ENCODE measurements at regions not wholly inside any gene's neighbourhood (a gene's known extent, or its start where the extent isn't known, plus 50 kb on each side); places are given as distances from the start of the nearest gene placed in this dataset.

DNA sequence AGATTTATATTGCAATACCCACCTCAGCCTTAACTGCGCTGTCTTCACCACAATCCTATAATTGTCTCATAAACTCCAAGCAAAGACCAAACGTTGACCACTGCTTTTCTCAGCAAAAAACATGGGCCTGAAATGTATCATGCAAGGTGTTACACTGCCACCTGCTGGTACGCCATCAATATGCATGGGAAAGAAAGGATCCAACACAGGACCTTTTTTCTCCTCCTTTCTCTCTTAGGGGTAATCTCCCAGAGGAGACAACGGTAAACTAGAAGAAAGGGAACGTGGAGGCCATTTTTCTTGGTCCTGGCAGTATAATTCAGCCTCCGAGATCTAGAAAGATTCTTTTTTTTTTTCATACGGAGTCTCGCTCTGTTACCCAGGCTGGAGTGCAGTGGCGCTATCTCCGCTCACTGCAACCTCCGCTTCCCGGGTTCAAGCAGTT lies 79.1 kb upstream of the MPP7 start:
- H3K36me3 ChIP-seq (ENCODE audit: control insufficient read depth in 2 of 2, extremely low read depth in 1 of 2, insufficient read depth in 2 of 2, low read length in 2 of 2): no peaks in the 10 kb centered on the region
- no peaks in the 10 kb centered on the region for H3K9me3 ChIP-seq (ENCODE audit: control insufficient read depth, low read depth, low read length)
- H3K27ac ChIP-seq (ENCODE audit: control insufficient read depth, insufficient read depth, low read length): no peak overlapping the region
- no peak overlapping the region for H3K4me2 ChIP-seq (ENCODE audit: control insufficient read depth, extremely low read depth, insufficient read depth, low read depth, low read length)
- no peaks in the 10 kb centered on the region for H3K79me2 ChIP-seq (ENCODE audit: control insufficient read depth, insufficient read depth, low read length)
- DNase-seq (ENCODE audit: low read depth, low spot score) (peak; percentile 54), FAIRE-seq (peak; percentile 95)
- H4K20me1 ChIP-seq (ENCODE audit: control insufficient read depth, extremely low read depth, insufficient read depth, low read length): no peaks in the 10 kb centered on the region
- H3K9ac ChIP-seq (ENCODE audit: control insufficient read depth, extremely low read depth, insufficient read depth, low read length): no peak overlapping the region
- no peaks in the 10 kb centered on the region for H3K9me1 ChIP-seq (ENCODE audit: control insufficient read depth, extremely low read depth, insufficient read depth, low read length)
- TF ChIP-seq CTCF (optimal IDR thresholded peaks at IDR 0.05 in 1 of 3, IDR thresholded peaks at IDR 0.05 in 1 of 3, conservative IDR thresholded peaks at IDR 0.05 in 1 of 3; ENCODE audit: extremely low read depth in 1 of 3, insufficient read depth in 2 of 3, low read length in 3 of 3) (peak; percentile 85 to 93 (median 87)), EZH2 (IDR thresholded peaks at IDR 0.05; ENCODE audit: low read length) (no peak)
- no peak overlapping the region for H3K4me3 ChIP-seq (ENCODE audit: control insufficient read depth in 2 of 3, extremely low read depth in 1 of 3, insufficient read depth in 2 of 3, low read depth in 1 of 3, low read length in 3 of 3)
- H2AFZ ChIP-seq (ENCODE audit: control insufficient read depth, low read length): no peak overlapping the region
- H3K4me1 ChIP-seq (ENCODE audit: control insufficient read depth, extremely low read depth, insufficient read depth, low read length): peaks cover 2% of the 10 kb centered on the region
- no peaks in the 10 kb centered on the region for H3K27me3 ChIP-seq (ENCODE audit: control insufficient read depth, extremely low read depth, insufficient read depth, low read length)
- dilution Hi-C loops (cut with MboI; ENCODE audit: extremely low pct_ligation_motif_present, low sequenced_read_pairs): loop anchor here (25.0 kb wide), 1 partner anchor 120 kb away; no protein-coding TSS in a partner anchor

GRCh38 chr10:28382525-28383269 lies 79.8 kb upstream of the MPP7 start:
- H3K27me3 ChIP-seq (ENCODE audit: control insufficient read depth, extremely low read depth, insufficient read depth, low read length): no peaks in the 10 kb centered on the region
- no peaks in the 10 kb centered on the region for H3K79me2 ChIP-seq (ENCODE audit: control insufficient read depth, insufficient read depth, low read length)
- H3K4me3 ChIP-seq (ENCODE audit: control insufficient read depth in 2 of 3, extremely low read depth in 1 of 3, insufficient read depth in 2 of 3, low read depth in 1 of 3, low read length in 3 of 3): no peak overlapping the region
- H3K4me1 ChIP-seq (ENCODE audit: control insufficient read depth, extremely low read depth, insufficient read depth, low read length): peaks cover 8% of the 10 kb centered on the region
- no peak overlapping the region for H2AFZ ChIP-seq (ENCODE audit: control insufficient read depth, low read length)
- no peaks in the 10 kb centered on the region for H4K20me1 ChIP-seq (ENCODE audit: control insufficient read depth, extremely low read depth, insufficient read depth, low read length)
- FAIRE-seq (no peak), DNase-seq (ENCODE audit: low read depth, low spot score) (no peak)
- H3K9me1 ChIP-seq (ENCODE audit: control insufficient read depth, extremely low read depth, insufficient read depth, low read length): no peaks in the 10 kb centered on the region
- TF ChIP-seq EZH2 (IDR thresholded peaks at IDR 0.05; ENCODE audit: low read length): no peak
- no peak for TF ChIP-seq CTCF (optimal IDR thresholded peaks at IDR 0.05 in 1 of 3, IDR thresholded peaks at IDR 0.05 in 1 of 3, conservative IDR thresholded peaks at IDR 0.05 in 1 of 3; ENCODE audit: extremely low read depth in 1 of 3, insufficient read depth in 2 of 3, low read length in 3 of 3)
- no peaks in the 10 kb centered on the region for H3K36me3 ChIP-seq (ENCODE audit: control insufficient read depth in 2 of 2, extremely low read depth in 1 of 2, insufficient read depth in 2 of 2, low read length in 2 of 2)
- H3K27ac ChIP-seq (ENCODE audit: control insufficient read depth, insufficient read depth, low read length): no peak overlapping the region
- no peak overlapping the region for H3K4me2 ChIP-seq (ENCODE audit: control insufficient read depth, extremely low read depth, insufficient read depth, low read depth, low read length)
- no peak overlapping the region for H3K9ac ChIP-seq (ENCODE audit: control insufficient read depth, extremely low read depth, insufficient read depth, low read length)
- dilution Hi-C loops (cut with MboI; ENCODE audit: extremely low pct_ligation_motif_present, low sequenced_read_pairs): loop anchor here (25.0 kb wide), 1 partner anchor 120 kb away; no protein-coding TSS in a partner anchor
- H3K9me3 ChIP-seq (ENCODE audit: control insufficient read depth, low read depth, low read length): no peaks in the 10 kb centered on the region

All from keratinocyte (primary cell).